ENCODE measurements at regions not wholly inside any gene's neighbourhood (a gene's known extent, or its start where the extent isn't known, plus 50 kb on each side); places are given as distances from the start of the nearest gene placed in this dataset.

- TF ChIP-seq CHD4 (IDR thresholded peaks at IDR 0.05; ENCODE audit: borderline replicate concordance) (no peak), REST (IDR thresholded peaks at IDR 0.05) (no peak), SMC3 (IDR thresholded peaks at IDR 0.05) (no peak), NR3C1 (IDR thresholded peaks at IDR 0.05) (no peak), BHLHE40 (IDR thresholded peaks at IDR 0.05; ENCODE audit: low read depth, low read length) (no peak), EP300 (IDR thresholded peaks at IDR 0.05) (no peak), BCL3 (IDR thresholded peaks at IDR 0.05) (no peak), EHF (CRISPR knock-in tag; IDR thresholded peaks at IDR 0.05) (no peak), FOXS1 (CRISPR knock-in tag; IDR thresholded peaks at IDR 0.05) (no peak), ESRRA (IDR thresholded peaks at IDR 0.05; ENCODE audit: borderline replicate concordance, low read length) (no peak), MYC (IDR thresholded peaks at IDR 0.05; ENCODE audit: borderline replicate concordance, low read length) (no peak), FOSB (CRISPR knock-in tag; IDR thresholded peaks at IDR 0.05) (no peak), TP53 (CRISPR knock-in tag; IDR thresholded peaks at IDR 0.05) (no peak)
- H3K4me3 ChIP-seq: no peak overlapping the region
- no peak overlapping the region for H3K27ac ChIP-seq
- H3K4me2 ChIP-seq: no peak overlapping the region
- WGBS (ENCODE audit: missing lambda C conversion rate): 72% methylated on average over 4 of the region's 4 CpGs
- no peak for FAIRE-seq
- no peaks in the 10 kb centered on the region for H3K4me1 ChIP-seq
- CTCF ChIA-PET: no interaction called here
- no peaks in the 10 kb centered on the region for H3K9me3 ChIP-seq
- DNase-seq (ENCODE audit: low read depth in 1 of 2, low spot score in 1 of 2): no peak
- POLR2A ChIA-PET: no interaction called here
- ATAC-seq: no peak
These were observed 51.4 kb upstream of the THBS1 start for GRCh38 chr15:39529457-39529856.

- H3K4me2 ChIP-seq: no peak overlapping the region
- no peaks in the 10 kb centered on the region for H3K4me1 ChIP-seq
- ChIA-PET POLR2A (no interaction called here), CTCF (no interaction called here)
- no peak for DNase-seq (ENCODE audit: low read depth in 1 of 2, low spot score in 1 of 2)
- FAIRE-seq: no peak
- H3K4me3 ChIP-seq: no peak overlapping the region
- TF ChIP-seq BHLHE40 (IDR thresholded peaks at IDR 0.05; ENCODE audit: low read depth, low read length): no peak
- no peak for TF ChIP-seq POLR2A (IDR thresholded peaks at IDR 0.05; ENCODE audit: low read length)
- no peak for TF ChIP-seq ELK1 (IDR thresholded peaks at IDR 0.05; ENCODE audit: low read depth, low read length)
- no peak for TF ChIP-seq E2F6 (IDR thresholded peaks at IDR 0.05; ENCODE audit: borderline replicate concordance, low read depth)
- TF ChIP-seq BCL3 (IDR thresholded peaks at IDR 0.05): no peak
- no peak for TF ChIP-seq PBX3 (IDR thresholded peaks at IDR 0.05)
- TF ChIP-seq RAD21 (conservative IDR thresholded peaks at IDR 0.05 in 1 of 2, IDR thresholded peaks at IDR 0.05 in 1 of 2): no peak
- no peak for TF ChIP-seq CHD4 (IDR thresholded peaks at IDR 0.05; ENCODE audit: borderline replicate concordance)
- no peak for TF ChIP-seq FOXS1 (CRISPR knock-in tag; IDR thresholded peaks at IDR 0.05)
- no peak for TF ChIP-seq MYC (IDR thresholded peaks at IDR 0.05; ENCODE audit: borderline replicate concordance, low read length)
- TF ChIP-seq SREBF2 (IDR thresholded peaks at IDR 0.05): no peak
- no peak for TF ChIP-seq NFE2L2 (conservative IDR thresholded peaks at IDR 0.05; ENCODE audit: low read length)
- TF ChIP-seq CEBPB (IDR thresholded peaks at IDR 0.05): no peak
- TF ChIP-seq CHD2 (IDR thresholded peaks at IDR 0.05; ENCODE audit: low read length, partially characterized antibody): no peak
- 84% methylated on average over 6 of the region's 7 CpGs for WGBS (ENCODE audit: missing lambda C conversion rate)
- no peaks in the 10 kb centered on the region for H3K9me3 ChIP-seq
- ATAC-seq: no peak
- no peak overlapping the region for H3K27ac ChIP-seq
These were observed 50.2 kb upstream of the THBS1 start for GRCh38 chr15:39530480-39531342.

Measured in A549 (cell line).